HEK293 (cell line): ENCODE measurements at regions not wholly inside any gene's neighbourhood (a gene's known extent, or its start where the extent isn't known, plus 50 kb on each side); places are given as distances from the start of the nearest gene placed in this dataset.
A peak's percentile ranks its signal among the peaks of the same experiment; 100 is the strongest.

Source experiments
- CTCF ChIA-PET: fragments of 350-600 bp; formaldehyde crosslinking; extraction: SDS; loops from one replicate; lab custom pipeline; 2021; ENCODE audit warnings: antibody characterized with exemption; lab: Yijun Ruan, JAX
- POLR2A ChIA-PET: fragments of 300-600 bp; formaldehyde crosslinking; extraction: SDS; loops from one replicate; lab custom pipeline; 2020; ENCODE audit warnings: antibody characterized with exemption, inconsistent platforms; lab: Yijun Ruan, JAX
- H3K27ac ChIP-seq: fragments of 200-500 bp; sonication (Bioruptor generic); 2 replicates; pipeline ENCODE4 v1.5.1; 2014; ENCODE audit warnings: low read depth, low read length, control low read depth, inconsistent platforms; ENCODE audit errors: extremely low read depth
- H3K36me3 ChIP-seq, 2 experiments: fragments of 200-500 bp in 1 of 2; sonication (Bioruptor generic) in 1 of 2; 1 replicate in 1 of 2; 2 replicates in 1 of 2; pipeline ENCODE4 v1.5.1; 2014 to 2017; ENCODE audit warnings: inconsistent platforms in 2 of 2, low read length in 2 of 2; ENCODE audit not compliant: control insufficient read depth in 2 of 2, insufficient read depth in 1 of 2
- H3K4me1 ChIP-seq: fragments of 200-500 bp; sonication (Bioruptor generic); 2 replicates; pipeline ENCODE4 v1.5.1; 2014; ENCODE audit warnings: mild to moderate bottlenecking, low read length, inconsistent platforms; ENCODE audit not compliant: control insufficient read depth, insufficient read depth
- H3K4me3 ChIP-seq: 2 replicates; pipeline ENCODE4 v1.5.1; 2011; ENCODE audit warnings: low read depth, mild to moderate bottlenecking, control low read depth, low read length, moderate library complexity
- H3K9me3 ChIP-seq: fragments of 200-500 bp; sonication (Bioruptor generic); 2 replicates; pipeline ENCODE4 v1.5.1; 2014; ENCODE audit warnings: low read depth, low read length, inconsistent platforms; ENCODE audit not compliant: control insufficient read depth, insufficient read depth
- HOXC10 ChIP-seq: sonication (generic); formaldehyde crosslinking; IDR thresholded peaks from 2 replicates; pipeline ENCODE4 v1.8.1; 2023; ENCODE audit warnings: mild to moderate bottlenecking, missing genetic modification reagents
- KLF1 ChIP-seq: fragments of 450-650 bp; formaldehyde crosslinking; IDR thresholded peaks from 2 replicates; pipeline ENCODE4 v1.5.1; 2016; ENCODE audit warnings: missing biosample characterization, missing genetic modification characterization
- SP3 ChIP-seq: fragments of 450-650 bp; formaldehyde crosslinking; IDR thresholded peaks from 2 replicates; pipeline ENCODE4 v1.5.1; 2016; ENCODE audit warnings: missing biosample characterization, missing genetic modification characterization
- TRIM28 ChIP-seq: IDR thresholded peaks from 2 replicates; pipeline ENCODE4 v1.6.1; 2011; ENCODE audit warnings: low read length, control low read depth, borderline replicate concordance
- WT1 ChIP-seq: fragments of 450-650 bp; formaldehyde crosslinking; IDR thresholded peaks from 2 replicates; pipeline ENCODE4 v1.5.1; 2016; ENCODE audit warnings: missing biosample characterization, missing genetic modification characterization
- ZFP3 ChIP-seq: fragments of 450-650 bp; formaldehyde crosslinking; IDR thresholded peaks from 2 replicates; pipeline ENCODE4 v1.5.1; 2016; ENCODE audit warnings: low read depth, missing biosample characterization, missing genetic modification characterization
- ZNF184 ChIP-seq: fragments of 450-650 bp; IDR thresholded peaks from 2 replicates; pipeline ENCODE4 v1.5.1; 2018; ENCODE audit warnings: missing biosample characterization, mild to moderate bottlenecking, missing genetic modification characterization
- ZNF223 ChIP-seq: fragments of 450-650 bp; formaldehyde crosslinking; IDR thresholded peaks from 2 replicates; pipeline ENCODE4 v1.5.1; 2016; ENCODE audit warnings: missing biosample characterization, missing genetic modification characterization
- ZNF302 ChIP-seq: fragments of 450-650 bp; formaldehyde crosslinking; IDR thresholded peaks from 2 replicates; pipeline ENCODE4 v1.5.1; 2016; ENCODE audit warnings: missing biosample characterization, missing genetic modification characterization, low read depth
- ZNF350 ChIP-seq: fragments of 450-650 bp; formaldehyde crosslinking; IDR thresholded peaks from 2 replicates; pipeline ENCODE4 v1.5.0; 2017; ENCODE audit warnings: missing biosample characterization, mild to moderate bottlenecking, missing genetic modification characterization
- ZNF394 ChIP-seq: fragments of 450-650 bp; formaldehyde crosslinking; IDR thresholded peaks from 2 replicates; pipeline ENCODE4 v1.5.1; 2016; ENCODE audit warnings: missing biosample characterization, missing genetic modification characterization, mild to moderate bottlenecking, moderate library complexity, borderline replicate concordance
- ZNF48 ChIP-seq: fragments of 450-650 bp; formaldehyde crosslinking; IDR thresholded peaks from 2 replicates; pipeline ENCODE4 v1.5.1; 2016; ENCODE audit warnings: missing biosample characterization, missing genetic modification characterization
- ZNF530 ChIP-seq: fragments of 450-650 bp; formaldehyde crosslinking; IDR thresholded peaks from 2 replicates; pipeline ENCODE4 v1.5.1; 2016; ENCODE audit warnings: low read depth, missing biosample characterization, missing genetic modification characterization
- ZNF544 ChIP-seq: fragments of 450-650 bp; formaldehyde crosslinking; IDR thresholded peaks from 2 replicates; pipeline ENCODE4 v1.5.0; 2017; ENCODE audit warnings: missing biosample characterization, missing genetic modification characterization
- ZNF561 ChIP-seq: fragments of 450-650 bp; IDR thresholded peaks from 2 replicates; pipeline ENCODE4 v1.5.1; 2018; ENCODE audit warnings: missing biosample characterization, missing genetic modification characterization, borderline replicate concordance
- ZNF660 ChIP-seq: fragments of 450-650 bp; IDR thresholded peaks from 2 replicates; pipeline ENCODE4 v1.5.1; 2018; ENCODE audit warnings: missing biosample characterization, mild to moderate bottlenecking, missing genetic modification characterization
- ZNF776 ChIP-seq: fragments of 450-650 bp; formaldehyde crosslinking; IDR thresholded peaks from 2 replicates; pipeline ENCODE4 v1.5.0; 2017; ENCODE audit warnings: missing biosample characterization, missing genetic modification characterization, borderline replicate concordance
- TF ChIP-seq, protein P1 (sequence below): fragments of 450-650 bp; formaldehyde crosslinking; IDR thresholded peaks from 2 replicates; pipeline ENCODE4 v1.5.1; 2016; ENCODE audit warnings: missing biosample characterization, missing genetic modification characterization, low read depth
- TF ChIP-seq, protein P2 (sequence below): fragments of 450-650 bp; formaldehyde crosslinking; IDR thresholded peaks from 2 replicates; pipeline ENCODE4 v1.5.1; 2016; ENCODE audit warnings: missing biosample characterization, missing genetic modification characterization
- TF ChIP-seq, protein P3 (sequence below): sonication (generic); formaldehyde crosslinking; IDR thresholded peaks from 2 replicates; pipeline ENCODE4 v1.8.1; 2022; ENCODE audit warnings: mild to moderate bottlenecking, moderate library complexity, missing genetic modification reagents
- TF ChIP-seq, protein P4 (sequence below): fragments of 450-650 bp; formaldehyde crosslinking; IDR thresholded peaks from 2 replicates; pipeline ENCODE4 v1.5.1; 2017; ENCODE audit warnings: missing biosample characterization, mild to moderate bottlenecking, missing genetic modification characterization, moderate library complexity

DNA sequence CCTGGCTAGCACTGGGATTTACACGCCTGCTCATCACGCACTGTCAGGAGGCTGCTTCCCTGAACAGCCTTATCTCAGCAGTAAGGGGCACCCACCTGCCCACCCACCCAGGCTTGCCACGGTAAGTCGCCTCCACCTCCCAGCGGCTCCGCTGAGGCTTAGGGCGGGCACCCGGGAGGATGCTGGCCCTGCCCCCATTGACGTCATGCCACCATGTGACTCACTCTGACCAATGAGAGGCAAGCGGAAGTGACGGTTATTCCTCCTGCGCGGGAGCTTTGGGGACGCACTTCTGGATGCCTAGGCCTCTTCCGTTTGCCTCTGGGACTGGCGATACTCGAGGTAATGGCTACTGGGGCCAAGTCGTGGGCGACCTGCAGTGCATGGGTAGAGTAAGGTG is 256.8 kb downstream of the QKI start:
- no peaks in the 10 kb centered on the region for H3K4me1 ChIP-seq
- ChIA-PET CTCF (interaction anchor here (0.6 kb wide), 1 partner anchor 27 kb away, joined by 5 read pairs; no protein-coding TSS in a partner anchor), POLR2A (no interaction called here)
- H3K36me3 ChIP-seq, result no peaks in the 10 kb centered on the region
- H3K9me3 ChIP-seq, result no peaks in the 10 kb centered on the region
- no peak overlapping the region for H3K27ac ChIP-seq
- no peak for TF ChIP-seq ZNF561 (tag by site-specific recombination)
- no peak for TF ChIP-seq KLF1 (tag by site-specific recombination)
- TF ChIP-seq, protein P1, sequence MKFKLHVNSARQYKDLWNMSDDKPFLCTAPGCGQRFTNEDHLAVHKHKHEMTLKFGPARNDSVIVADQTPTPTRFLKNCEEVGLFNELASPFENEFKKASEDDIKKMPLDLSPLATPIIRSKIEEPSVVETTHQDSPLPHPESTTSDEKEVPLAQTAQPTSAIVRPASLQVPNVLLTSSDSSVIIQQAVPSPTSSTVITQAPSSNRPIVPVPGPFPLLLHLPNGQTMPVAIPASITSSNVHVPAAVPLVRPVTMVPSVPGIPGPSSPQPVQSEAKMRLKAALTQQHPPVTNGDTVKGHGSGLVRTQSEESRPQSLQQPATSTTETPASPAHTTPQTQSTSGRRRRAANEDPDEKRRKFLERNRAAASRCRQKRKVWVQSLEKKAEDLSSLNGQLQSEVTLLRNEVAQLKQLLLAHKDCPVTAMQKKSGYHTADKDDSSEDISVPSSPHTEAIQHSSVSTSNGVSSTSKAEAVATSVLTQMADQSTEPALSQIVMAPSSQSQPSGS (tag by site-specific recombination), result no peak
- TF ChIP-seq ZNF350 (tag by site-specific recombination), result no peak
- no peak overlapping the region for H3K4me3 ChIP-seq

DNA sequence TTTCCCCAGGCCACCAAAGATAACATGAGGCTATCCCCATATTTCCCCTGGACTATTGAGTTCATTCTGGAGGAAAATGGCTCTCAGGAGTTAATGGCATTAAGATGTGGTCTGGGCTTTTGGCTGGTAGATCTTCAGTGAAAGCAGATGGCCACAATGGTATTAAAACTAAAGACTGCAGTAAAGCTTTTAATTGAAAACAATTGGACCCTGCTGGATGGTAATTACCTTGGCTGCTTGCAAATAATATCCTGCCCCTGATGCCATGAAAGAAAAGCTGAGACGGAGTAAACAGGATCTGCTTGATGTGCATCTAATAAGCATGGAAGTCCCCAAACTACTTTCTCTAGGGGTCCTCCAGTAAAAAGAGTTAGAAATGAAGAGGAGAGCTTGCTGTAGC is 255.8 kb downstream of the QKI start:
- no peak for TF ChIP-seq ZNF776 (tag by site-specific recombination)
- TF ChIP-seq ZNF544 (tag by site-specific recombination), result no peak
- TF ChIP-seq, protein P2, sequence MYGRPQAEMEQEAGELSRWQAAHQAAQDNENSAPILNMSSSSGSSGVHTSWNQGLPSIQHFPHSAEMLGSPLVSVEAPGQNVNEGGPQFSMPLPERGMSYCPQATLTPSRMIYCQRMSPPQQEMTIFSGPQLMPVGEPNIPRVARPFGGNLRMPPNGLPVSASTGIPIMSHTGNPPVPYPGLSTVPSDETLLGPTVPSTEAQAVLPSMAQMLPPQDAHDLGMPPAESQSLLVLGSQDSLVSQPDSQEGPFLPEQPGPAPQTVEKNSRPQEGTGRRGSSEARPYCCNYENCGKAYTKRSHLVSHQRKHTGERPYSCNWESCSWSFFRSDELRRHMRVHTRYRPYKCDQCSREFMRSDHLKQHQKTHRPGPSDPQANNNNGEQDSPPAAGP, result no peak
- no peak for TF ChIP-seq ZNF394
- no peak for TF ChIP-seq WT1
- TF ChIP-seq TRIM28, result no peak
- TF ChIP-seq ZFP3, result no peak
- no peak for TF ChIP-seq ZNF223 (tag by site-specific recombination)
- no peak for TF ChIP-seq ZNF302 (tag by site-specific recombination)
- TF ChIP-seq ZNF48 (tag by site-specific recombination), result no peak
- TF ChIP-seq ZNF660 (tag by site-specific recombination), result no peak
- TF ChIP-seq, protein P3, sequence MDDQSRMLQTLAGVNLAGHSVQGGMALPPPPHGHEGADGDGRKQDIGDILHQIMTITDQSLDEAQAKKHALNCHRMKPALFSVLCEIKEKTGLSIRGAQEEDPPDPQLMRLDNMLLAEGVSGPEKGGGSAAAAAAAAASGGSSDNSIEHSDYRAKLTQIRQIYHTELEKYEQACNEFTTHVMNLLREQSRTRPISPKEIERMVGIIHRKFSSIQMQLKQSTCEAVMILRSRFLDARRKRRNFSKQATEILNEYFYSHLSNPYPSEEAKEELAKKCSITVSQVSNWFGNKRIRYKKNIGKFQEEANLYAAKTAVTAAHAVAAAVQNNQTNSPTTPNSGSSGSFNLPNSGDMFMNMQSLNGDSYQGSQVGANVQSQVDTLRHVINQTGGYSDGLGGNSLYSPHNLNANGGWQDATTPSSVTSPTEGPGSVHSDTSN (CRISPR knock-in tag), result no peak
- no peak for TF ChIP-seq HOXC10
- POLR2A ChIA-PET, result no interaction called here
- Histone ChIP-seq H3K9me3 (no peaks in the 10 kb centered on the region), H3K4me1 (no peaks in the 10 kb centered on the region), H3K4me3 (no peak overlapping the region), H3K36me3 (no peaks in the 10 kb centered on the region), H3K27ac (no peak overlapping the region)
- CTCF ChIA-PET, result interaction anchor here (0.6 to 0.9 kb wide), 3 partner anchors 8 to 137 kb away, joined by 3 to 6 read pairs (median 3); no protein-coding TSS in a partner anchor

DNA sequence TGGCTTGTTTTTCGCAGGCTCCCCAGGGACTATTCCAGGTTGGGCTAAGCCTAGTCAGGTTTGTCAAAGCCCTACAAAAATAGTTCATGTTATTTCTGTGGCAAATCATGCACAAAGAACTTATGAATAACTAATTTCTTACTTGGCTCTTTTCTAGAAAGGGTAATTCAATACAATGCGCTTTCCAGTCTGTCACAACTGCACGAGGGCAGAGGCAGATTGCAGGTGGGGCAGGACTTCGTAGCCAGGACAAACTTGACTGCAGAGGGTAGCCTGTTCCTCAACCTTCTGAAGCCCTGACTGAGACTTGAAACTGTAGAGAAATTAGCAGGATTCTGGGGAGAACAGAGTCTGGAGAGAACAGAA is 253.5 kb downstream of the QKI start:
- TF ChIP-seq ZNF530 (no peak), SP3 (tag by site-specific recombination) (no peak), ZNF184 (tag by site-specific recombination) (no peak)
- TF ChIP-seq, protein P4, sequence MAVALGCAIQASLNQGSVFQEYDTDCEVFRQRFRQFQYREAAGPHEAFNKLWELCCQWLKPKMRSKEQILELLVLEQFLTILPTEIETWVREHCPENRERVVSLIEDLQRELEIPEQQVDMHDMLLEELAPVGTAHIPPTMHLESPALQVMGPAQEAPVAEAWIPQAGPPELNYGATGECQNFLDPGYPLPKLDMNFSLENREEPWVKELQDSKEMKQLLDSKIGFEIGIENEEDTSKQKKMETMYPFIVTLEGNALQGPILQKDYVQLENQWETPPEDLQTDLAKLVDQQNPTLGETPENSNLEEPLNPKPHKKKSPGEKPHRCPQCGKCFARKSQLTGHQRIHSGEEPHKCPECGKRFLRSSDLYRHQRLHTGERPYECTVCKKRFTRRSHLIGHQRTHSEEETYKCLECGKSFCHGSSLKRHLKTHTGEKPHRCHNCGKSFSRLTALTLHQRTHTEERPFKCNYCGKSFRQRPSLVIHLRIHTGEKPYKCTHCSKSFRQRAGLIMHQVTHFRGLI (tag by site-specific recombination), result peak; percentile 48; the same call in 1 of the 2 replicates
- Histone ChIP-seq H3K4me1 (no peaks in the 10 kb centered on the region), H3K9me3 (no peaks in the 10 kb centered on the region), H3K4me3 (no peak overlapping the region), H3K27ac (no peak overlapping the region), H3K36me3 (no peaks in the 10 kb centered on the region)
- CTCF ChIA-PET, result interaction anchor here (0.6 to 1.1 kb wide), 3 partner anchors 9 to 251 kb away, joined by 3 to 4 read pairs (median 4); no protein-coding TSS in a partner anchor
- POLR2A ChIA-PET, result no interaction called here
